Gastroesophageal sphincter (tissue), 4 donors: ENCODE measurements at regions not wholly inside any gene's neighbourhood (a gene's known extent, or its start where the extent isn't known, plus 50 kb on each side); places are given as distances from the start of the nearest gene placed in this dataset.
"Not testable (repeated sequence)": the region's sequence is repeated elsewhere in the genome, so short reads cannot be mapped to it uniquely, and the experiment has no call there.

Source experiments
- ATAC-seq: fragments of 150-250 bp; one replicate; pipeline ENCODE4 v1.9.1; 2016; ENCODE audit warnings: mild to moderate bottlenecking, moderate library complexity
- H3K27ac ChIP-seq, 4 donors: fragments of 200-600 bp; sonication (generic) in 3 of 4; 1 replicate in 3 of 4; 2 replicates in 1 of 4; pipeline ENCODE4 v1.5.1; 2016 to 2019
- H3K27me3 ChIP-seq: fragments of 200-600 bp; sonication (generic); one replicate; pipeline ENCODE4 v1.5.1; 2019
- H3K36me3 ChIP-seq, 2 donors: fragments of 200-600 bp; sonication (generic); one replicate each; pipeline ENCODE4 v1.5.1; 2019; ENCODE audit warnings: control low read depth in 1 of 2
- H3K4me1 ChIP-seq, 3 donors: fragments of 200-600 bp; sonication (generic); 1 replicate in 2 of 3; 2 replicates in 1 of 3; pipeline ENCODE4 v1.5.1; 2016 to 2019; ENCODE audit warnings: control low read depth in 2 of 3
- H3K4me3 ChIP-seq, 2 donors: fragments of 200-600 bp; sonication (generic); one replicate each; pipeline ENCODE4 v1.5.1; 2019; ENCODE audit warnings: mild to moderate bottlenecking in 1 of 2, moderate library complexity in 1 of 2
- H3K9me3 ChIP-seq, 3 donors: fragments of 200-600 bp; sonication (generic); one replicate each; pipeline ENCODE4 v1.5.1; 2017 to 2019; ENCODE audit warnings: control low read depth in 2 of 3
- CTCF ChIP-seq, 4 experiments: fragments of 200-600 bp in 2 of 4; fragments of 450-650 bp in 2 of 4; sonication (generic) in 1 of 4; IDR thresholded peaks; one replicate each; pipeline ENCODE4 v1.5.1; 2017 to 2019; ENCODE audit warnings: antibody characterized with exemption in 4 of 4, mild to moderate bottlenecking in 2 of 4, moderate library complexity in 2 of 4
- EP300 ChIP-seq: sonication (generic); formaldehyde crosslinking; IDR thresholded peaks from one replicate; pipeline ENCODE4 v1.6.1; 2017; ENCODE audit warnings: antibody characterized with exemption, mild to moderate bottlenecking
- POLR2A ChIP-seq, 2 donors: fragments of 450-650 bp; IDR thresholded peaks; one replicate each; pipeline ENCODE4 v1.6.1; 2017; ENCODE audit warnings: antibody characterized with exemption in 2 of 2, mild to moderate bottlenecking in 2 of 2, moderate library complexity in 1 of 2
- POLR2AphosphoS5 ChIP-seq: sonication (generic); formaldehyde crosslinking; IDR thresholded peaks from one replicate; pipeline ENCODE4 v1.6.1; 2017; ENCODE audit warnings: antibody characterized with exemption
- WGBS, 2 donors: methylation state at CpG; one replicate each; pipeline ENCODE4 v1.1.5; 2018; ENCODE audit warnings: low coverage in 1 of 2; 5-methylcytosine and 5-hydroxymethylcytosine counted together

- no peak for ATAC-seq
- no peak for TF ChIP-seq EP300
- TF ChIP-seq CTCF (IDR thresholded peaks at IDR 0.05): no peak
- no peak for TF ChIP-seq POLR2AphosphoS5
- no peak for TF ChIP-seq POLR2A (IDR thresholded peaks at IDR 0.05)
- Histone ChIP-seq H3K4me1 (no peaks in the 10 kb centered on the region), H3K36me3 (no peaks in the 10 kb centered on the region), H3K27me3 (peaks cover 3% of the 10 kb centered on the region), H3K27ac (no peak overlapping the region), H3K9me3 (no peaks in the 10 kb centered on the region), H3K4me3 (no peak overlapping the region)
- WGBS, 2 donors: 90 to 100% methylated on average over 4 to 5 of the region's 5 CpGs
Measured at GRCh38 chr2:21371499-21372003, 247.8 kb downstream of the TDRD15 start.

GRCh38 chr2:21372654-21373053 lies 248.9 kb downstream of the TDRD15 start:
- Histone ChIP-seq H3K27me3 (peaks cover 8% of the 10 kb centered on the region), H3K27ac (no peak overlapping the region), H3K36me3 (no peaks in the 10 kb centered on the region), H3K4me1 (no peaks in the 10 kb centered on the region), H3K4me3 (no peak overlapping the region), H3K9me3 (no peaks in the 10 kb centered on the region)
- TF ChIP-seq POLR2A (IDR thresholded peaks at IDR 0.05): no peak
- TF ChIP-seq CTCF (IDR thresholded peaks at IDR 0.05): peak in 1 of 4 experiments; percentile 11
- no peak for TF ChIP-seq POLR2AphosphoS5
- TF ChIP-seq EP300: no peak
- no peak for ATAC-seq
- WGBS, 2 donors: 53 to 67% methylated on average over 1 to 2 of the region's 2 CpGs

GRCh38 chr2:21376864-21377263 lies 253.1 kb downstream of the TDRD15 start:
- Histone ChIP-seq H3K27me3 (peaks cover 15% of the 10 kb centered on the region), H3K4me1 (no peaks in the 10 kb centered on the region), H3K4me3 (no peak overlapping the region), H3K9me3 (no peaks in the 10 kb centered on the region), H3K36me3 (no peaks in the 10 kb centered on the region), H3K27ac (no peak overlapping the region)
- TF ChIP-seq POLR2AphosphoS5 (no peak), EP300 (no peak), POLR2A (IDR thresholded peaks at IDR 0.05) (no peak), CTCF (IDR thresholded peaks at IDR 0.05) (no peak)
- WGBS, 2 donors: 84% methylated on average over 3 of the region's 3 CpGs; no CpG with 5 or more reads in 1 of the 2 donors
- ATAC-seq: no peak

GRCh38 chr2:21379140-21379539 lies 255.4 kb downstream of the TDRD15 start:
- no peak for ATAC-seq
- WGBS, 2 donors: no CpG with 5 or more reads among the region's 2 CpGs

GRCh38 chr2:21379668-21380067 lies 255.9 kb downstream of the TDRD15 start:
- ATAC-seq, H3K4me3 ChIP-seq, H3K36me3 ChIP-seq, H3K9me3 ChIP-seq, H3K27ac ChIP-seq, H3K4me1 ChIP-seq: not testable (repeated sequence)
- 81 to 90% methylated on average over 2 of the region's 2 CpGs for WGBS, 2 donors
- peaks cover 12% of the 10 kb centered on the region for H3K27me3 ChIP-seq

More at GRCh38 chr2:21379140-21379539, 255.4 kb downstream of the TDRD15 start:
- TF ChIP-seq POLR2A (IDR thresholded peaks at IDR 0.05): no peak
- TF ChIP-seq EP300: no peak
- Histone ChIP-seq H3K27me3 (peaks cover 12% of the 10 kb centered on the region), H3K36me3 (no peaks in the 10 kb centered on the region), H3K4me3 (no peak overlapping the region), H3K4me1 (no peaks in the 10 kb centered on the region), H3K27ac (no peak overlapping the region), H3K9me3 (no peaks in the 10 kb centered on the region)

GRCh38 chr2:21381421-21381820 lies 257.7 kb downstream of the TDRD15 start:
- H3K4me1 ChIP-seq: no peaks in the 10 kb centered on the region
- H3K27ac ChIP-seq: no peak overlapping the region
- peaks cover 12% of the 10 kb centered on the region for H3K27me3 ChIP-seq
- no peaks in the 10 kb centered on the region for H3K36me3 ChIP-seq
- H3K9me3 ChIP-seq: no peaks in the 10 kb centered on the region
- H3K4me3 ChIP-seq: no peak overlapping the region
- no peak for ATAC-seq
- TF ChIP-seq EP300 (no peak), POLR2AphosphoS5 (no peak), POLR2A (IDR thresholded peaks at IDR 0.05) (no peak), CTCF (IDR thresholded peaks at IDR 0.05) (no peak)
- WGBS, 2 donors: 2 to 8% methylated on average over 4 of the region's 4 CpGs
